ENCODE measurements at regions not wholly inside any gene's neighbourhood (a gene's known extent, or its start where the extent isn't known, plus 50 kb on each side); places are given as distances from the start of the nearest gene placed in this dataset.

- TF ChIP-seq EZH2 (IDR thresholded peaks at IDR 0.05; ENCODE audit: borderline replicate concordance, low read length) (no peak), CTCF (conservative IDR thresholded peaks at IDR 0.05 in 1 of 2, IDR thresholded peaks at IDR 0.05 in 1 of 2; ENCODE audit: extremely low read depth in 1 of 2, insufficient read depth in 1 of 2, low read depth in 1 of 2, low read length in 2 of 2) (no peak)
These were observed 938.1 kb upstream of the GRIA3 start for GRCh38 chrX:122245943-122246342.

All from mammary epithelial cell (primary cell).